HuH-7.5 (cell line): ENCODE measurements at regions not wholly inside any gene's neighbourhood (a gene's known extent, or its start where the extent isn't known, plus 50 kb on each side); places are given as distances from the start of the nearest gene placed in this dataset.
"Not testable (repeated sequence)": the region's sequence is repeated elsewhere in the genome, so short reads cannot be mapped to it uniquely, and the experiment has no call there.

Experiments
- DNase-seq: peaks from one replicate; pipeline ENCODE4 v3.0.0; 2011; ENCODE audit warnings: low spot score

- no peak for DNase-seq
These were observed 108.1 kb upstream of the FOXN3 start for GRCh38 chr14:89524990-89525667.

- DNase-seq, result no peak
These were observed 107.4 kb upstream of the FOXN3 start for GRCh38 chr14:89524412-89524811.

- DNase-seq, result no peak
These were observed 105.0 kb upstream of the FOXN3 start for GRCh38 chr14:89521988-89522387.

- no peak for DNase-seq
These were observed 102.0 kb upstream of the FOXN3 start for GRCh38 chr14:89519040-89519439.

- DNase-seq, result no peak
These were observed 99.1 kb upstream of the FOXN3 start for GRCh38 chr14:89516173-89516572.

- DNase-seq, result no peak
These were observed 97.6 kb upstream of the FOXN3 start for GRCh38 chr14:89514601-89515000.

GRCh38 chr14:89509891-89510290 lies 92.9 kb upstream of the FOXN3 start:
- DNase-seq, result no peak

- DNase-seq, result no peak
These were observed 91.8 kb upstream of the FOXN3 start for GRCh38 chr14:89508863-89509262.

- DNase-seq, result no peak
These were observed 91.0 kb upstream of the FOXN3 start for GRCh38 chr14:89507926-89508460.

- DNase-seq, result no peak
These were observed 90.5 kb upstream of the FOXN3 start for GRCh38 chr14:89507521-89507920.

GRCh38 chr14:89506891-89507452 lies 89.9 kb upstream of the FOXN3 start:
- not testable (repeated sequence) for DNase-seq

- DNase-seq, result no peak
These were observed 87.7 kb upstream of the FOXN3 start for GRCh38 chr14:89504602-89505313.

- DNase-seq, result no peak
These were observed 87.1 kb upstream of the FOXN3 start for GRCh38 chr14:89504091-89504490.

GRCh38 chr14:89503431-89503996 lies 86.5 kb upstream of the FOXN3 start:
- DNase-seq, result no peak

GRCh38 chr14:89502966-89503365 lies 85.9 kb upstream of the FOXN3 start:
- DNase-seq, result no peak

GRCh38 chr14:89501381-89501780 lies 84.3 kb upstream of the FOXN3 start:
- no peak for DNase-seq

GRCh38 chr14:89500303-89500702 lies 83.3 kb upstream of the FOXN3 start:
- DNase-seq, result no peak

- no peak for DNase-seq
These were observed 81.8 kb upstream of the FOXN3 start for GRCh38 chr14:89498878-89499277.

GRCh38 chr14:89495718-89496117 lies 78.7 kb upstream of the FOXN3 start:
- no peak for DNase-seq

GRCh38 chr14:89493877-89494634 lies 77.0 kb upstream of the FOXN3 start:
- DNase-seq, result no peak

- DNase-seq, result no peak
These were observed 76.4 kb upstream of the FOXN3 start for GRCh38 chr14:89493406-89493805.

- no peak for DNase-seq
These were observed 74.8 kb upstream of the FOXN3 start for GRCh38 chr14:89491711-89492381.
